Body of pancreas (tissue), 4 donors: ENCODE measurements at regions not wholly inside any gene's neighbourhood (a gene's known extent, or its start where the extent isn't known, plus 50 kb on each side); places are given as distances from the start of the nearest gene placed in this dataset.

Experiments
- POLR2A ChIP-seq, 3 donors: fragments of 450-650 bp; IDR thresholded peaks; one replicate each; pipeline ENCODE4 v1.6.1; 2016; ENCODE audit warnings: antibody characterized with exemption in 3 of 3, mild to moderate bottlenecking in 2 of 3
- TF ChIP-seq, protein P1 (sequence below), 7 experiments: fragments of 450-650 bp in 4 of 7; fragments of 200-600 bp in 3 of 7; sonication (generic) in 3 of 7; IDR thresholded peaks; one replicate each; pipeline ENCODE4 v1.5.1; 2016 to 2019; ENCODE audit warnings: antibody characterized with exemption in 7 of 7

DNA sequence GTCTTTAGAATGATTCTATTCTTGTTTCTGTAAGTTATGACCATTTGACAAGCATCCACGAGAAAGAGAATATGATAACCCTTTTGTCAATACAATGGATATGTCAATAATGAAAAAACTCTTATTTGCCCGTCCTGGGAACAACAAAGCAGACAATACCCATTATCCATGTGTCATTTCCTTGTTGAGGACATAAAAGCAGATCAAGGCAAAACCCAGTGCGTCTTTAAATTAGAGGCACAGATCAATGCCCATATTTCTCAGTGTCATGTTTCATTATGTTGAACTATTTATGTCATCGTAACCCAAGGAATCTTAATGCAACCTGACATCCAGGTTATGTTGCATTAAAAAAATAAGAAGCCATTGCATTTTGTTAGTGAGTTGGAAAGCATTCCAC lies 365.0 kb upstream of the CELF4 start:
- TF ChIP-seq, protein P1, sequence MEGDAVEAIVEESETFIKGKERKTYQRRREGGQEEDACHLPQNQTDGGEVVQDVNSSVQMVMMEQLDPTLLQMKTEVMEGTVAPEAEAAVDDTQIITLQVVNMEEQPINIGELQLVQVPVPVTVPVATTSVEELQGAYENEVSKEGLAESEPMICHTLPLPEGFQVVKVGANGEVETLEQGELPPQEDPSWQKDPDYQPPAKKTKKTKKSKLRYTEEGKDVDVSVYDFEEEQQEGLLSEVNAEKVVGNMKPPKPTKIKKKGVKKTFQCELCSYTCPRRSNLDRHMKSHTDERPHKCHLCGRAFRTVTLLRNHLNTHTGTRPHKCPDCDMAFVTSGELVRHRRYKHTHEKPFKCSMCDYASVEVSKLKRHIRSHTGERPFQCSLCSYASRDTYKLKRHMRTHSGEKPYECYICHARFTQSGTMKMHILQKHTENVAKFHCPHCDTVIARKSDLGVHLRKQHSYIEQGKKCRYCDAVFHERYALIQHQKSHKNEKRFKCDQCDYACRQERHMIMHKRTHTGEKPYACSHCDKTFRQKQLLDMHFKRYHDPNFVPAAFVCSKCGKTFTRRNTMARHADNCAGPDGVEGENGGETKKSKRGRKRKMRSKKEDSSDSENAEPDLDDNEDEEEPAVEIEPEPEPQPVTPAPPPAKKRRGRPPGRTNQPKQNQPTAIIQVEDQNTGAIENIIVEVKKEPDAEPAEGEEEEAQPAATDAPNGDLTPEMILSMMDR (IDR thresholded peaks at IDR 0.05), result no peak
- no peak for TF ChIP-seq POLR2A (IDR thresholded peaks at IDR 0.05)
